ENCODE measurements at regions not wholly inside any gene's neighbourhood (a gene's known extent, or its start where the extent isn't known, plus 50 kb on each side); places are given as distances from the start of the nearest gene placed in this dataset.

- TF ChIP-seq, protein P1, sequence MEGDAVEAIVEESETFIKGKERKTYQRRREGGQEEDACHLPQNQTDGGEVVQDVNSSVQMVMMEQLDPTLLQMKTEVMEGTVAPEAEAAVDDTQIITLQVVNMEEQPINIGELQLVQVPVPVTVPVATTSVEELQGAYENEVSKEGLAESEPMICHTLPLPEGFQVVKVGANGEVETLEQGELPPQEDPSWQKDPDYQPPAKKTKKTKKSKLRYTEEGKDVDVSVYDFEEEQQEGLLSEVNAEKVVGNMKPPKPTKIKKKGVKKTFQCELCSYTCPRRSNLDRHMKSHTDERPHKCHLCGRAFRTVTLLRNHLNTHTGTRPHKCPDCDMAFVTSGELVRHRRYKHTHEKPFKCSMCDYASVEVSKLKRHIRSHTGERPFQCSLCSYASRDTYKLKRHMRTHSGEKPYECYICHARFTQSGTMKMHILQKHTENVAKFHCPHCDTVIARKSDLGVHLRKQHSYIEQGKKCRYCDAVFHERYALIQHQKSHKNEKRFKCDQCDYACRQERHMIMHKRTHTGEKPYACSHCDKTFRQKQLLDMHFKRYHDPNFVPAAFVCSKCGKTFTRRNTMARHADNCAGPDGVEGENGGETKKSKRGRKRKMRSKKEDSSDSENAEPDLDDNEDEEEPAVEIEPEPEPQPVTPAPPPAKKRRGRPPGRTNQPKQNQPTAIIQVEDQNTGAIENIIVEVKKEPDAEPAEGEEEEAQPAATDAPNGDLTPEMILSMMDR (IDR thresholded peaks at IDR 0.05), result no peak
- peaks cover 76% of the 10 kb centered on the region for H3K9me3 Mint-ChIP-seq
- no peak overlapping the region for H3K27ac Mint-ChIP-seq
- no peaks in the 10 kb centered on the region for H3K4me1 Mint-ChIP-seq (ENCODE audit: low read depth)
- no peak for DNase-seq
- H3K4me3 Mint-ChIP-seq, result no peak overlapping the region
- no peaks in the 10 kb centered on the region; the same call in 1 of the 2 replicates for H3K27me3 Mint-ChIP-seq (ENCODE audit: insufficient read depth)
- H3K36me3 Mint-ChIP-seq (ENCODE audit: low read depth), result no peaks in the 10 kb centered on the region; the same call in 1 of the 2 replicates
Measured at GRCh38 chr1:4506591-4506990, 147.8 kb upstream of the AJAP1 start.

DNA sequence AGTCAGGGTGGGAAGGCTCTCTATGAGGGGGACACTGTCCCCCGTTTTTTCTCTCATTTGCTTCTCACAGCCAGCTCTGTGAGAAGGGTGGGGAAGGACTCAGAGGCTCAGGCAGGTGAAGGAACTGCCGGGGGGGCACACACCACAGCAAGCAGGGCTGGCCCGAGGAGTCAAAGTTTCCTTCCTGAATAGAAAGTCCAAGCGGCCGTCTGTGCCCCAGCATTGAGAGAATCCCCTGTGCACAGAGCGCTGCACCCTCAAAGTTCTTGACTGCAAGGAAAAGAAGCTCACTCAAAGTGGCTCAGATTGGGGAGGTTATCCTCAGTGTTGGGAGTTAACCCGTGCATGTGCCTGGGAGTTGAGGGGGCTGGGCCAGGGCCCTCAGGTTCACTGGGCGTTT is 145.2 kb upstream of the AJAP1 start:
- Mint-ChIP-seq H3K27me3 (ENCODE audit: insufficient read depth) (no peaks in the 10 kb centered on the region), H3K9me3 (peaks cover 58% of the 10 kb centered on the region), H3K4me3 (no peak overlapping the region), H3K27ac (no peak overlapping the region), H3K36me3 (ENCODE audit: low read depth) (no peaks in the 10 kb centered on the region), H3K4me1 (ENCODE audit: low read depth) (no peaks in the 10 kb centered on the region)
- DNase-seq, result no peak
- TF ChIP-seq, protein P1 (IDR thresholded peaks at IDR 0.05), result no peak

DNA sequence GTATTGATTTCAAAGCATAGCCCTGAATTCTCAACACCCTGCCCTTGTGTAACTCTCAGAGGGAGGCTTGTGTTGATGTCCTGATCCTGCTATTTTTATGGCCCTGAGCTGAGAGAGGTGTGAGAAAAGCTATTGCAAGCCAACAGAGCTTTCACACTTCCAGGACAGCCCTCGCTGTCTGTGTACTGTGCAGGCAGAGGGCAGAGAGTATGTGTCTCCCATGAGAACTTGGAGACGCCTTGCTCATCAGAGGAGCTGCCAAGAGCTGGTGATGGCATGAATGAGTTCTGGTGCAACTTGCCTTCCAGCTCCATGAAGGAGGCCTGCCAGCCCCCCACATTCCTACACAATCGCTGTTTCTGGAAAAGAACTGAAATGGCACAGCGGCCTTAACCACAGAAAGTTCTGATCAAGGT is 144.1 kb upstream of the AJAP1 start:
- peaks cover 64% of the 10 kb centered on the region for H3K9me3 Mint-ChIP-seq

DNA sequence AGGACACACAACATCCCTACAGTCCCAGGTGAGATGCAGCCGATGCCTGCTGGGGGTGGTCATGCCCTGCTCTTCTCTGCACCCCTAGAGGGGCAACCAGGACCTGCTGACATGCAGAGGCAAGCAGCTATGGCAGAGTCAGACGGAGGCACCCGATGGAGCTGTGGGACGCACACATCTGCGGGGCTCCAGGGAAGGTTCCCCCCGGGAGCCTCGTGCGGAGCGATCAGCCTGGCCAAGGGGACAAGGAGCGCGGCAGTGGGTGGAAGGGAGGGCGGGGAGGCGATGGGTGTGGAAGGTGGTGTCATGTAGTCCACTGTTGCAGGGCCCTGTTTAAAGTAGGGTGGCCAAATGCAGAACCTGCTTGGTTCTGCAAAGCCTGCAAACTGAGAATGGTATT is 143.0 kb upstream of the AJAP1 start:
- no peaks in the 10 kb centered on the region for H3K27me3 Mint-ChIP-seq (ENCODE audit: insufficient read depth)
- H3K9me3 Mint-ChIP-seq, result peaks cover 64% of the 10 kb centered on the region
- H3K27ac Mint-ChIP-seq, result no peak overlapping the region
- DNase-seq, result no peak
- H3K4me3 Mint-ChIP-seq, result no peak overlapping the region
- no peaks in the 10 kb centered on the region for H3K36me3 Mint-ChIP-seq (ENCODE audit: low read depth)
- TF ChIP-seq, protein P1 (IDR thresholded peaks at IDR 0.05), result no peak
- H3K4me1 Mint-ChIP-seq (ENCODE audit: low read depth), result no peaks in the 10 kb centered on the region

More for the DNA sequence above, 144.1 kb upstream of the AJAP1 start:
- TF ChIP-seq, protein P1 (IDR thresholded peaks at IDR 0.05), result no peak
- Mint-ChIP-seq H3K4me1 (ENCODE audit: low read depth) (no peaks in the 10 kb centered on the region), H3K27me3 (ENCODE audit: insufficient read depth) (no peaks in the 10 kb centered on the region), H3K4me3 (no peak overlapping the region), H3K27ac (no peak overlapping the region), H3K36me3 (ENCODE audit: low read depth) (no peaks in the 10 kb centered on the region)
- no peak for DNase-seq

GRCh38 chr1:4512636-4513035 is 141.8 kb upstream of the AJAP1 start:
- TF ChIP-seq, protein P1 (IDR thresholded peaks at IDR 0.05), result no peak
- no peaks in the 10 kb centered on the region for H3K27me3 Mint-ChIP-seq (ENCODE audit: insufficient read depth)
- peaks cover 63% of the 10 kb centered on the region for H3K9me3 Mint-ChIP-seq
- H3K36me3 Mint-ChIP-seq (ENCODE audit: low read depth), result no peaks in the 10 kb centered on the region
- H3K27ac Mint-ChIP-seq, result no peak overlapping the region
- no peak for DNase-seq
- H3K4me1 Mint-ChIP-seq (ENCODE audit: low read depth), result no peaks in the 10 kb centered on the region
- no peak overlapping the region for H3K4me3 Mint-ChIP-seq

DNA sequence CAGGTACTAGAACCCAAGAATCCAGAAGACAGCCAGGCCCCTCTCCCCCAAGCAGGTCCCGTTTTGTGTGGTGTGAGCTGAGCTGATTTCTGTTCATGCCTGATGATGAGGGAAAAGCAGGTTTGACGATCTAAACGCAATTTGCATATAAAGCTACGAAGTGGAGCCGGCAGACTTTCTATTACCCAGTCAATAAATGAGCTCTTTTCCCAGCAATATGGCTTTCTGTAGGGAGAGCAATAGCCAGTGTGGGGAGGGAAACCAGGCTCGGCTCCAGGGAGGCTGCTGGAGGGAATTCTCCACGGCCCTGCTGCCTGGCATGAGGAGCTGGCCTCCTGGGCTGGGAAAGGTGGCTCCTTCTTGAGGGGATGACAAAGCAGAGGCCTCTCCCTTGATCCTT is 140.7 kb upstream of the AJAP1 start:
- H3K9me3 Mint-ChIP-seq, result peaks cover 67% of the 10 kb centered on the region
- no peak overlapping the region for H3K27ac Mint-ChIP-seq
- DNase-seq, result no peak
- H3K27me3 Mint-ChIP-seq (ENCODE audit: insufficient read depth), result peaks cover 2% of the 10 kb centered on the region; the same call in 1 of the 2 replicates
- H3K4me1 Mint-ChIP-seq (ENCODE audit: low read depth), result no peaks in the 10 kb centered on the region
- TF ChIP-seq, protein P1 (IDR thresholded peaks at IDR 0.05), result no peak
- 0 out of 2 replicates have a peak, but pooled peaks cover under 1% of the 10 kb centered on the region for H3K36me3 Mint-ChIP-seq (ENCODE audit: low read depth)
- H3K4me3 Mint-ChIP-seq, result no peak overlapping the region
